ENCODE measurements at regions not wholly inside any gene's neighbourhood (a gene's known extent, or its start where the extent isn't known, plus 50 kb on each side); places are given as distances from the start of the nearest gene placed in this dataset.
"Not testable (repeated sequence)": the region's sequence is repeated elsewhere in the genome, so short reads cannot be mapped to it uniquely, and the experiment has no call there.

- not testable (repeated sequence) for TF ChIP-seq CTCF (IDR thresholded peaks at IDR 0.05; ENCODE audit: insufficient read depth, low read depth, low read length); EZH2 (IDR thresholded peaks at IDR 0.05; ENCODE audit: insufficient read depth, low read length)
Measured at GRCh38 chr6:10134185-10134584, 280.7 kb downstream of the TFAP2A start.
